Tibial nerve (tissue), 4 donors: ENCODE measurements at regions not wholly inside any gene's neighbourhood (a gene's known extent, or its start where the extent isn't known, plus 50 kb on each side); places are given as distances from the start of the nearest gene placed in this dataset.

Experiments
- CTCF ChIP-seq, 5 experiments: fragments of 200-600 bp in 3 of 5; fragments of 450-650 bp in 2 of 5; sonication (generic) in 3 of 5; IDR thresholded peaks; one replicate each; pipeline ENCODE4 v1.5.1; 2016 to 2019; ENCODE audit warnings: antibody characterized with exemption in 5 of 5, mild to moderate bottlenecking in 3 of 5, moderate library complexity in 2 of 5
- EP300 ChIP-seq, 2 donors: sonication (generic); formaldehyde crosslinking; IDR thresholded peaks; one replicate each; pipeline ENCODE4 v1.6.1; 2017; ENCODE audit warnings: antibody characterized with exemption in 2 of 2, mild to moderate bottlenecking in 1 of 2
- POLR2A ChIP-seq, 2 donors: fragments of 450-650 bp; IDR thresholded peaks; one replicate each; pipeline ENCODE4 v1.6.1; 2017; ENCODE audit warnings: antibody characterized with exemption in 2 of 2, mild to moderate bottlenecking in 2 of 2, moderate library complexity in 2 of 2

- TF ChIP-seq CTCF (IDR thresholded peaks at IDR 0.05) (no peak), POLR2A (IDR thresholded peaks at IDR 0.05) (no peak), EP300 (IDR thresholded peaks at IDR 0.05) (no peak)
Observed at GRCh38 chr12:46676396-46676795, 149.4 kb downstream of the SLC38A4 start.
